GM21723 (cell line): ENCODE measurements at regions not wholly inside any gene's neighbourhood (a gene's known extent, or its start where the extent isn't known, plus 50 kb on each side); places are given as distances from the start of the nearest gene placed in this dataset.

ENCODE experiments used
- ATAC-seq: cut with Tn5 transposase; IDR thresholded peaks from one replicate; pipeline ENCODE4 v1.9.1; 2021; ENCODE audit warnings: mild to moderate bottlenecking, moderate library complexity; ENCODE audit not compliant: unreplicated experiment

- no peak for ATAC-seq
Observed at GRCh38 chr2:205937211-205937610, 148.8 kb downstream of the INO80D start.

- ATAC-seq = no peak
Observed at GRCh38 chr2:205936446-205936845, 149.5 kb downstream of the INO80D start.

- ATAC-seq = no peak
Observed at GRCh38 chr2:205934443-205934842, 151.5 kb downstream of the INO80D start.

GRCh38 chr2:205932861-205933260 lies 153.1 kb downstream of the INO80D start:
- no peak for ATAC-seq

- no peak for ATAC-seq
Observed at GRCh38 chr2:205931388-205931787, 154.6 kb downstream of the INO80D start.

- no peak for ATAC-seq
Observed at GRCh38 chr2:205930209-205930608, 155.8 kb downstream of the INO80D start.

GRCh38 chr2:205929246-205929942 lies 156.6 kb downstream of the INO80D start:
- no peak for ATAC-seq

GRCh38 chr2:205925373-205926337 lies 160.3 kb downstream of the INO80D start:
- peak; percentile 95 for ATAC-seq

GRCh38 chr2:205924676-205925075 lies 161.3 kb downstream of the INO80D start:
- ATAC-seq = no peak

- ATAC-seq = no peak
Observed at GRCh38 chr2:205915130-205915524, 170.8 kb downstream of the INO80D start.

- ATAC-seq = no peak
Observed at GRCh38 chr2:205914213-205915129, 171.5 kb downstream of the INO80D start.

- no peak for ATAC-seq
Observed at GRCh38 chr2:205913668-205914067, 172.3 kb downstream of the INO80D start.

- ATAC-seq = no peak
Observed at GRCh38 chr2:205911306-205911705, 174.7 kb downstream of the INO80D start.

GRCh38 chr2:205909184-205909572 lies 176.8 kb downstream of the INO80D start:
- ATAC-seq = no peak

- ATAC-seq = no peak
Observed at GRCh38 chr2:205908212-205909183, 177.5 kb downstream of the INO80D start.

GRCh38 chr2:205906419-205906818 lies 179.6 kb downstream of the INO80D start:
- ATAC-seq = no peak

GRCh38 chr2:205905576-205905975 lies 180.4 kb downstream of the INO80D start:
- no peak for ATAC-seq

GRCh38 chr2:205904873-205905272 lies 181.1 kb downstream of the INO80D start:
- ATAC-seq = no peak

- ATAC-seq = peak; percentile 89
Observed at GRCh38 chr2:205903549-205904129, 182.3 kb downstream of the INO80D start.

- ATAC-seq = no peak
Observed at GRCh38 chr2:205902900-205903237, 183.1 kb downstream of the INO80D start.
